ENCODE measurements at regions not wholly inside any gene's neighbourhood (a gene's known extent, or its start where the extent isn't known, plus 50 kb on each side); places are given as distances from the start of the nearest gene placed in this dataset.

DNA sequence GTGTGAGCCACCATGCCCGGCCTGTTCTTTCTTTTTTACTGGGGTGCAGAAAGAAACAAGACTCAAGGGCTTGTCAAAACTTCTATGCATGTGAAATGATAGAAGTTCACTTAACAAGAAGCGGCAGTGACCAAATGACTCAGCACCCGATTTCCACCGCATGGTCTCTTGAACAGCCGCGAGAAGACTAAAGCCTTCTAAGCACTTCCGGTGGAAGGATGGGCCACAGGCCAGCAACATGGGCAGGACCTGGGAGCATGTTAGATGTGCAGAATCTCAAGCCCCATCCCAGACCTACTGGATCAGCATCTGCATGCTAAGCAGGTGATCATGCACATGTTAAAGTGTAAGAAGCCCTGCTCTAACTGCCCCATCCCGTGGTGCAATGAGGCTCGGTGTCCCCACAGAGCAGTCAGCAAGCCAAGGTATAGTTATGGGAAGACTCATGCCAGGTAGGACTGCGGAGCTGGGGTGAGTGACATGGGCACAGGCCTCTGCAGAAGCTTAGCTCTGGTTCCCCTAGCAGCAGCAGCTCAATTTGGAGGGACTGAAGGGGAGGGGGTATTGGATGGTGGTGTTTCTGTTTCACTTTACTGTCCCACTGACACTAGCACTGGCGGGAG lies 88.5 kb upstream of the HNF1B start:
- H3K4me2 ChIP-seq (ENCODE audit: control insufficient read depth, insufficient read depth): peak overlapping the region; percentile 56
- no TSS peak for BruUV-seq (replicated peaks)
- H3K9me3 ChIP-seq (replicated peaks; ENCODE audit: control insufficient read depth, insufficient read depth, low read length): no peaks in the 10 kb centered on the region
- no peaks in the 10 kb centered on the region for H3K36me3 ChIP-seq (ENCODE audit: control insufficient read depth in 2 of 2, insufficient read depth in 2 of 2, low read length in 1 of 2)
- H2AFZ ChIP-seq (ENCODE audit: control insufficient read depth, low read depth, low read length): peak overlapping the region; percentile 34
- intact Hi-C loops (cut with micrococcal nuclease; ENCODE audit: unreplicated experiment) (no loop called here), in situ Hi-C loops (cut with MboI) (loop anchor here (25.0 kb wide), 1 partner anchor 554 kb away; no protein-coding TSS in a partner anchor)
- ChIA-PET CTCF (interaction anchor here (1.3 to 2.9 kb wide), 2 partner anchors 11 to 13 kb away, joined by 5 to 19 read pairs; no protein-coding TSS in a partner anchor), SMC1A (ENCODE audit: uncharacterized antibody, unreplicated experiment) (interaction anchor here (1.2 to 7.9 kb wide), 6 partner anchors 9 to 17 kb away, joined by 3 to 48 read pairs (median 8); no protein-coding TSS in a partner anchor), POLR2A (interaction anchor here (0.5 to 0.9 kb wide), 2 partner anchors 59 to 387 kb away, joined by 3 to 4 read pairs; no protein-coding TSS in a partner anchor), RAD21 (ENCODE audit: unreplicated experiment) (interaction anchor here (0.6 to 2.3 kb wide), 5 partner anchors 13 to 1885 kb away, joined by 3 to 14 read pairs (median 3); no protein-coding TSS in a partner anchor)
- WGBS (ENCODE audit: insufficient coverage, insufficient replicate concordance, low lambda C conversion rate, missing lambda C conversion rate): 11% methylated on average over 11 of the region's 11 CpGs
- DNase-seq (ENCODE audit: low read depth, low spot score): peak; percentile 76
- no peaks in the 10 kb centered on the region for H4K20me1 ChIP-seq (ENCODE audit: control insufficient read depth, insufficient read depth)
- H3K79me2 ChIP-seq (ENCODE audit: control insufficient read depth, insufficient read depth, low read length): no peaks in the 10 kb centered on the region
- H3K4me1 ChIP-seq (ENCODE audit: control insufficient read depth, insufficient read depth, low read length): peaks cover 40% of the 10 kb centered on the region
- ATAC-seq: peak; percentile 81
- no peak overlapping the region for H3K4me3 ChIP-seq
- no peaks in the 10 kb centered on the region for H3K27me3 ChIP-seq (replicated peaks in 1 of 2; ENCODE audit: control insufficient read depth in 2 of 2, insufficient read depth in 2 of 2, low read length in 1 of 2)
- H3K27ac ChIP-seq (ENCODE audit: control insufficient read depth, insufficient read depth): no peak overlapping the region
- FAIRE-seq: no peak
- no peak overlapping the region for H3K9ac ChIP-seq (ENCODE audit: control insufficient read depth, insufficient read depth, low read length)
- peak; percentile 60; the same call in 1 of the 2 replicates for TF ChIP-seq JUND (IDR thresholded peaks at IDR 0.05; ENCODE audit: low read depth, low read length)
- no peak for TF ChIP-seq PAX8 (IDR thresholded peaks at IDR 0.05)
- peak; percentile 21; the same call in 1 of the 2 replicates for TF ChIP-seq TAF1 (IDR thresholded peaks at IDR 0.05; ENCODE audit: borderline replicate concordance, low read depth, low read length)
- no peak for TF ChIP-seq TBL1XR1 (IDR thresholded peaks at IDR 0.05; ENCODE audit: low read depth, low read length)
- TF ChIP-seq TCF12 (IDR thresholded peaks at IDR 0.05; ENCODE audit: low read depth, low read length): no peak
- peak; percentile 38; the same call in 2 of the 3 replicates for TF ChIP-seq POU2F2 (IDR thresholded peaks at IDR 0.05; ENCODE audit: borderline replicate concordance, low read depth, low read length)
- TF ChIP-seq MTA2 (IDR thresholded peaks at IDR 0.05; ENCODE audit: low read depth): 0 out of 2 replicates have a peak, but pooled peaks have one; percentile 23
- TF ChIP-seq BACH1 (IDR thresholded peaks at IDR 0.05; ENCODE audit: borderline replicate concordance): no peak
- TF ChIP-seq, protein P1, sequence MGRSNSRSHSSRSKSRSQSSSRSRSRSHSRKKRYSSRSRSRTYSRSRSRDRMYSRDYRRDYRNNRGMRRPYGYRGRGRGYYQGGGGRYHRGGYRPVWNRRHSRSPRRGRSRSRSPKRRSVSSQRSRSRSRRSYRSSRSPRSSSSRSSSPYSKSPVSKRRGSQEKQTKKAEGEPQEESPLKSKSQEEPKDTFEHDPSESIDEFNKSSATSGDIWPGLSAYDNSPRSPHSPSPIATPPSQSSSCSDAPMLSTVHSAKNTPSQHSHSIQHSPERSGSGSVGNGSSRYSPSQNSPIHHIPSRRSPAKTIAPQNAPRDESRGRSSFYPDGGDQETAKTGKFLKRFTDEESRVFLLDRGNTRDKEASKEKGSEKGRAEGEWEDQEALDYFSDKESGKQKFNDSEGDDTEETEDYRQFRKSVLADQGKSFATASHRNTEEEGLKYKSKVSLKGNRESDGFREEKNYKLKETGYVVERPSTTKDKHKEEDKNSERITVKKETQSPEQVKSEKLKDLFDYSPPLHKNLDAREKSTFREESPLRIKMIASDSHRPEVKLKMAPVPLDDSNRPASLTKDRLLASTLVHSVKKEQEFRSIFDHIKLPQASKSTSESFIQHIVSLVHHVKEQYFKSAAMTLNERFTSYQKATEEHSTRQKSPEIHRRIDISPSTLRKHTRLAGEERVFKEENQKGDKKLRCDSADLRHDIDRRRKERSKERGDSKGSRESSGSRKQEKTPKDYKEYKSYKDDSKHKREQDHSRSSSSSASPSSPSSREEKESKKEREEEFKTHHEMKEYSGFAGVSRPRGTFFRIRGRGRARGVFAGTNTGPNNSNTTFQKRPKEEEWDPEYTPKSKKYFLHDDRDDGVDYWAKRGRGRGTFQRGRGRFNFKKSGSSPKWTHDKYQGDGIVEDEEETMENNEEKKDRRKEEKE (IDR thresholded peaks at IDR 0.05): no peak
- no peak for TF ChIP-seq ASH2L (IDR thresholded peaks at IDR 0.05; ENCODE audit: borderline replicate concordance, low read depth)
- TF ChIP-seq KAT2A (conservative IDR thresholded peaks at IDR 0.05; ENCODE audit: control insufficient read depth, low read depth, low read length): no peak
- peak; percentile 92 to 96 for TF ChIP-seq SRF (IDR thresholded peaks at IDR 0.05; ENCODE audit: low read depth in 2 of 2, low read length in 2 of 2)
- TF ChIP-seq IKZF1 (conservative IDR thresholded peaks at IDR 0.05): no peak
- no peak for TF ChIP-seq ZNF274 (IDR thresholded peaks at IDR 0.05; ENCODE audit: insufficient read depth, insufficient read length)
- TF ChIP-seq, protein P2, sequence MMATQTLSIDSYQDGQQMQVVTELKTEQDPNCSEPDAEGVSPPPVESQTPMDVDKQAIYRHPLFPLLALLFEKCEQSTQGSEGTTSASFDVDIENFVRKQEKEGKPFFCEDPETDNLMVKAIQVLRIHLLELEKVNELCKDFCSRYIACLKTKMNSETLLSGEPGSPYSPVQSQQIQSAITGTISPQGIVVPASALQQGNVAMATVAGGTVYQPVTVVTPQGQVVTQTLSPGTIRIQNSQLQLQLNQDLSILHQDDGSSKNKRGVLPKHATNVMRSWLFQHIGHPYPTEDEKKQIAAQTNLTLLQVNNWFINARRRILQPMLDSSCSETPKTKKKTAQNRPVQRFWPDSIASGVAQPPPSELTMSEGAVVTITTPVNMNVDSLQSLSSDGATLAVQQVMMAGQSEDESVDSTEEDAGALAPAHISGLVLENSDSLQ (IDR thresholded peaks at IDR 0.05): peak; percentile 43; the same call in 1 of the 2 replicates
- TF ChIP-seq, protein P3, sequence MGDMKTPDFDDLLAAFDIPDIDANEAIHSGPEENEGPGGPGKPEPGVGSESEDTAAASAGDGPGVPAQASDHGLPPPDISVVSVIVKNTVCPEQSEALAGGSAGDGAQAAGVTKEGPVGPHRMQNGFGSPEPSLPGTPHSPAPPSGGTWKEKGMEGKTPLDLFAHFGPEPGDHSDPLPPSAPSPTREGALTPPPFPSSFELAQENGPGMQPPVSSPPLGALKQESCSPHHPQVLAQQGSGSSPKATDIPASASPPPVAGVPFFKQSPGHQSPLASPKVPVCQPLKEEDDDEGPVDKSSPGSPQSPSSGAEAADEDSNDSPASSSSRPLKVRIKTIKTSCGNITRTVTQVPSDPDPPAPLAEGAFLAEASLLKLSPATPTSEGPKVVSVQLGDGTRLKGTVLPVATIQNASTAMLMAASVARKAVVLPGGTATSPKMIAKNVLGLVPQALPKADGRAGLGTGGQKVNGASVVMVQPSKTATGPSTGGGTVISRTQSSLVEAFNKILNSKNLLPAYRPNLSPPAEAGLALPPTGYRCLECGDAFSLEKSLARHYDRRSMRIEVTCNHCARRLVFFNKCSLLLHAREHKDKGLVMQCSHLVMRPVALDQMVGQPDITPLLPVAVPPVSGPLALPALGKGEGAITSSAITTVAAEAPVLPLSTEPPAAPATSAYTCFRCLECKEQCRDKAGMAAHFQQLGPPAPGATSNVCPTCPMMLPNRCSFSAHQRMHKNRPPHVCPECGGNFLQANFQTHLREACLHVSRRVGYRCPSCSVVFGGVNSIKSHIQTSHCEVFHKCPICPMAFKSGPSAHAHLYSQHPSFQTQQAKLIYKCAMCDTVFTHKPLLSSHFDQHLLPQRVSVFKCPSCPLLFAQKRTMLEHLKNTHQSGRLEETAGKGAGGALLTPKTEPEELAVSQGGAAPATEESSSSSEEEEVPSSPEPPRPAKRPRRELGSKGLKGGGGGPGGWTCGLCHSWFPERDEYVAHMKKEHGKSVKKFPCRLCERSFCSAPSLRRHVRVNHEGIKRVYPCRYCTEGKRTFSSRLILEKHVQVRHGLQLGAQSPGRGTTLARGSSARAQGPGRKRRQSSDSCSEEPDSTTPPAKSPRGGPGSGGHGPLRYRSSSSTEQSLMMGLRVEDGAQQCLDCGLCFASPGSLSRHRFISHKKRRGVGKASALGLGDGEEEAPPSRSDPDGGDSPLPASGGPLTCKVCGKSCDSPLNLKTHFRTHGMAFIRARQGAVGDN (IDR thresholded peaks at IDR 0.05): peak; percentile 83
- TF ChIP-seq ZSCAN29 (IDR thresholded peaks at IDR 0.05): no peak

All from GM12878 (cell line).